Omental fat pad (tissue), 3 donors: ENCODE measurements at regions not wholly inside any gene's neighbourhood (a gene's known extent, or its start where the extent isn't known, plus 50 kb on each side); places are given as distances from the start of the nearest gene placed in this dataset.
"Not testable (repeated sequence)": the region's sequence is repeated elsewhere in the genome, so short reads cannot be mapped to it uniquely, and the experiment has no call there.

ENCODE experiments used
- ATAC-seq: fragments of 150-250 bp; one replicate; pipeline ENCODE4 v1.9.1; 2016; ENCODE audit warnings: mild to moderate bottlenecking, moderate library complexity; ENCODE audit not compliant: low FRiP score
- DNase-seq: peaks from one replicate; pipeline ENCODE4 v3.0.0-alpha.2; 2019; ENCODE audit warnings: low spot score
- CTCF ChIP-seq, 3 donors: fragments of 450-650 bp; IDR thresholded peaks; one replicate each; pipeline ENCODE4 v1.5.1; 2016 to 2017; ENCODE audit warnings: antibody characterized with exemption in 3 of 3, mild to moderate bottlenecking in 3 of 3, moderate library complexity in 2 of 3

GRCh38 chr5:148880197-148880596 is 53.8 kb downstream of the ADRB2 start:
- DNase-seq (no peak), ATAC-seq (no peak)
- no peak for TF ChIP-seq CTCF (IDR thresholded peaks at IDR 0.05)

DNA sequence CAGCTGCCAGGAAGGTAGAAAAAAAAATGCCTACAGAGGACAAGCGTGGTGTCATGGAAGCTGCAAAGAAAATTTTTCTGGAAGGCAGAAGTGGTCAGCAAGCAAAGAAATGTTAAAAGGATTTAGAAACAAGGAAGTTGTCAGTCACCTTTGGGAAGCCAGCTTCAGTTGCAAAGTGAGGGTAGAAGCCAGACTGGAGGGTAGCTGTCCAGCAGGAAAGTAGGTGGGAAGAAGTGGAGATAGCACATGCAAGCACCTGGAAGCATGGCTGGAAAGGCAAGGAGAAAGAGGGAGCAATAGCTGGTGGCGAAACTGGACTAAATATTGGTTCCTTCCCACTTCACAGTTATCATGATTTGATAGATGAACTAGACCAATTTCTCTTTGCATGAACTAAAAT is 54.3 kb downstream of the ADRB2 start:
- no peak for DNase-seq
- no peak for TF ChIP-seq CTCF (IDR thresholded peaks at IDR 0.05)
- no peak for ATAC-seq

- no peak for ATAC-seq
- TF ChIP-seq CTCF (IDR thresholded peaks at IDR 0.05): no peak
- no peak for DNase-seq
Measured at GRCh38 chr5:148882332-148882731, 55.9 kb downstream of the ADRB2 start.

GRCh38 chr5:148884339-148885020 is 58.1 kb downstream of the ADRB2 start:
- DNase-seq (no peak), ATAC-seq (no peak)
- TF ChIP-seq CTCF (IDR thresholded peaks at IDR 0.05): no peak

DNA sequence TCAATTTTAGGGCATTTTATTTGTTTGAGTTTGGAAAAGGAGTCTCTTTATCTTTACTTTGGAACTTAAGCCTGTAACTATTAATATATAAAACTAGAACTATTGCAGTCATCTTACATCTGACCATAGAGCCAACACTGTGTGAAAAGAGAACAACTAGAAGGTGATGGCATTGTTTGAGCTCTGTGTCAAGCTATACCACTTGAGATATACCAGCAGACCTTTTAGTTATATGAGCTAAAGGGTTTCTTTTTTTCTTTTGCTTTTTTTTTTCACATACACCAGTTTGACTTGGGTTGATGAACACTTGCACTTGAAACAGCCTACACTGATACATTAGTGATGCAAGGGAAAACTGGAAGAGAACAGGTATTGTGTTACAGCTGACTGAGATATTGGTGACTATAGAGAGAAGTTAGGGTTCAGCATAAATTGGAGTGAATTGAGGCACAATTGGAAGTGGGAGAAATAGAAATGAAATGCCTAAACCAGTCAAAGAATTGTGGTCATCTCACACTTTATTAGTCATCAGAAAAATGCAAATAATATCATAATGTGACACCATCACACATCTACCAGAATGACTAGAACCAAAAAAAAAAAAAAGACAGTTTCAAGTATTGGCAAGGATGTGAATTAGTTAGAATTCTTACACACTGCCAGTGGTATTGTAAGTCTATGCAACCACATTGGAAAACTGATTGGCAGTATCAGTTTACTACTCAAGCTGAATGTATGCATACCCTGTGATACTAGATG is 60.9 kb downstream of the ADRB2 start:
- ATAC-seq (no peak), DNase-seq (no peak)
- no peak for TF ChIP-seq CTCF (IDR thresholded peaks at IDR 0.05)

DNA sequence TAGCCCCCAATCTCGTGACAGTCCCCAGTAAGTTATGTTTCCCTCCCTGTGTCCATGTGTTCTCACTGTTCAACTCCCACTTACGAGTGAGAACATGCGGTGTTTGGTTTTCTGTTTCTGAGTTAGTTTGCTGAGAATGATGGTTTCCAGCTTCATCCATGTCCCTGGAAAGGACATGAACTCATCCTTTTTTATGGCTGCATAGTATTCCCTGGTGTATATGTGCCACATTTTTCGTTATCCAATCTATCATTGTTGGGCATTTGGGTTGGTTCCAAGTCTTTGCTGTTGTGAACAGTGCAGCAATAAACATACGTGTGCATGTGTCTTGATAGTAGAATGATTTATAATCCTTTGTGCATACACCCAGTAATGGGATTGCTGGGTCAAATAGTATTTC is 63.5 kb downstream of the ADRB2 start:
- not testable (repeated sequence) for DNase-seq, ATAC-seq

GRCh38 chr5:148895441-148895840 is 69.0 kb downstream of the ADRB2 start:
- DNase-seq, ATAC-seq: not testable (repeated sequence)

DNA sequence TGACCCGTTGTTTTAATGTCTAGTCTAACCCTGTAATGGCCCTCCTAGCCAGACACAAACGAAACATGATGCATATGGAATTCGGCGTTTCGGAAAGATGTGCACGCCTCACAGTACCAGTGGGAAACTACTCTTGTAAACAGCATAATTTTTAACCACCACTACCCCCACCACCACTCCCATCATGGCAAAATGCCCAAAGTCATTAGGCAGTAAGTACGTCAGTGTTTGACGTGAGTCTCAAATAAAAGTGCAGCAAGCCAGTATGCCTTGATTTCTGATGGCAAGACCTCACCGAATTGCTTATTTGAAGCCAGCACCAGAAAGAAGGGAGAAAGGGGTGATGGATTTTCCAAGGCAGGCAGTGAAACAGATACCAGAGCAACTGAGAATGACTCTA is 71.4 kb downstream of the ADRB2 start:
- ATAC-seq (no peak), DNase-seq (no peak)
- no peak for TF ChIP-seq CTCF (IDR thresholded peaks at IDR 0.05)
